AG09309 (cell line): ENCODE measurements at regions not wholly inside any gene's neighbourhood (a gene's known extent, or its start where the extent isn't known, plus 50 kb on each side); places are given as distances from the start of the nearest gene placed in this dataset.

Experiments
- DNase-seq: peaks from one replicate; pipeline ENCODE4 v3.0.0-alpha.2; 2010; ENCODE audit warnings: low read depth
- H3K4me3 ChIP-seq: 2 replicates; pipeline ENCODE4 v1.5.1; 2011; ENCODE audit warnings: mild to moderate bottlenecking, low read depth, low read length, moderate library complexity; ENCODE audit not compliant: control insufficient read depth
- CTCF ChIP-seq: IDR thresholded peaks from 2 replicates; pipeline ENCODE4 v1.5.1; 2011; ENCODE audit warnings: mild to moderate bottlenecking, low read depth, low read length, inconsistent platforms; ENCODE audit not compliant: insufficient read depth, control insufficient read depth; ENCODE audit errors: missing control alignments

- no peak for DNase-seq
- TF ChIP-seq CTCF, result no peak
- H3K4me3 ChIP-seq, result no peak overlapping the region
Observed at GRCh38 chrX:97846718-97847237, 963.1 kb downstream of the RPA4 start.

GRCh38 chrX:97847885-97848679 is 964.4 kb downstream of the RPA4 start:
- H3K4me3 ChIP-seq, result no peak overlapping the region
- no peak for TF ChIP-seq CTCF
- no peak for DNase-seq

GRCh38 chrX:97849951-97850350 is 966.2 kb downstream of the RPA4 start:
- DNase-seq, result no peak
- TF ChIP-seq CTCF, result no peak
- H3K4me3 ChIP-seq, result no peak overlapping the region

GRCh38 chrX:97850911-97851310 is 967.2 kb downstream of the RPA4 start:
- no peak for TF ChIP-seq CTCF

GRCh38 chrX:97854086-97854485 is 970.4 kb downstream of the RPA4 start:
- DNase-seq, result no peak
- no peak overlapping the region for H3K4me3 ChIP-seq
- no peak for TF ChIP-seq CTCF

More at GRCh38 chrX:97850911-97851310, 967.2 kb downstream of the RPA4 start:
- no peak for DNase-seq
- no peak overlapping the region for H3K4me3 ChIP-seq

GRCh38 chrX:97858592-97858991 is 974.9 kb downstream of the RPA4 start:
- no peak for TF ChIP-seq CTCF
- no peak for DNase-seq
- H3K4me3 ChIP-seq, result no peak overlapping the region
